Tibial nerve (tissue), 4 donors: ENCODE measurements at regions not wholly inside any gene's neighbourhood (a gene's known extent, or its start where the extent isn't known, plus 50 kb on each side); places are given as distances from the start of the nearest gene placed in this dataset.
A peak's percentile ranks its signal among the peaks of the same experiment; 100 is the strongest.
"Not testable (repeated sequence)": the region's sequence is repeated elsewhere in the genome, so short reads cannot be mapped to it uniquely, and the experiment has no call there.

Experiments
- DNase-seq, 2 donors: peaks; one replicate each; pipeline ENCODE4 v3.0.0-alpha.2; 2019; ENCODE audit warnings: low spot score in 2 of 2
- H3K27ac ChIP-seq, 4 donors: fragments of 200-600 bp; sonication (generic) in 3 of 4; one replicate each; pipeline ENCODE4 v1.5.1; 2017 to 2019; ENCODE audit warnings: mild to moderate bottlenecking in 1 of 4
- H3K27me3 ChIP-seq, 2 donors: fragments of 200-600 bp; sonication (generic) in 1 of 2; one replicate each; pipeline versions ENCODE4 v1.5.1 to v1.6.0; 2017 to 2019
- H3K36me3 ChIP-seq, 3 donors: fragments of 200-600 bp; sonication (generic); one replicate each; pipeline ENCODE4 v1.5.1; 2018 to 2019
- H3K4me1 ChIP-seq, 4 donors: fragments of 200-600 bp; sonication (generic) in 3 of 4; one replicate each; pipeline ENCODE4 v1.5.1; 2017 to 2019
- H3K4me3 ChIP-seq, 4 donors: fragments of 200-600 bp; sonication (generic) in 3 of 4; one replicate each; pipeline ENCODE4 v1.5.1; 2017 to 2019; ENCODE audit warnings: mild to moderate bottlenecking in 1 of 4, moderate library complexity in 1 of 4
- H3K9me3 ChIP-seq, 4 donors: fragments of 200-600 bp; sonication (generic) in 3 of 4; one replicate each; pipeline ENCODE4 v1.5.1; 2017 to 2019
- CTCF ChIP-seq, 5 experiments: fragments of 200-600 bp in 3 of 5; fragments of 450-650 bp in 2 of 5; sonication (generic) in 3 of 5; IDR thresholded peaks; one replicate each; pipeline ENCODE4 v1.5.1; 2016 to 2019; ENCODE audit warnings: antibody characterized with exemption in 5 of 5, mild to moderate bottlenecking in 3 of 5, moderate library complexity in 2 of 5
- EP300 ChIP-seq, 2 donors: sonication (generic); formaldehyde crosslinking; IDR thresholded peaks; one replicate each; pipeline ENCODE4 v1.6.1; 2017; ENCODE audit warnings: antibody characterized with exemption in 2 of 2, mild to moderate bottlenecking in 1 of 2
- POLR2A ChIP-seq, 2 donors: fragments of 450-650 bp; IDR thresholded peaks; one replicate each; pipeline ENCODE4 v1.6.1; 2017; ENCODE audit warnings: antibody characterized with exemption in 2 of 2, mild to moderate bottlenecking in 2 of 2, moderate library complexity in 2 of 2
- WGBS, 2 donors: methylation state at CpG; one replicate each; pipeline ENCODE4 v1.1.5; 2018; 5-methylcytosine and 5-hydroxymethylcytosine counted together

- Histone ChIP-seq H3K9me3 (no peaks in the 10 kb centered on the region), H3K4me1 (peaks cover 0 to 7% (median 0%) of the 10 kb centered on the region in 4 donors), H3K27ac (no peak overlapping the region), H3K36me3 (no peaks in the 10 kb centered on the region), H3K4me3 (no peak overlapping the region), H3K27me3 (peaks cover 0 to 10% of the 10 kb centered on the region in 2 donors)
- WGBS, 2 donors = 89 to 93% methylated on average over 2 of the region's 2 CpGs
- DNase-seq = no peak
- no peak for TF ChIP-seq CTCF (IDR thresholded peaks at IDR 0.05)
- TF ChIP-seq POLR2A (IDR thresholded peaks at IDR 0.05) = no peak
- no peak for TF ChIP-seq EP300 (IDR thresholded peaks at IDR 0.05)
Measured at GRCh38 chr9:113678859-113679256, 197.3 kb upstream of the ZNF618 start.

GRCh38 chr9:113682297-113682771 is 193.8 kb upstream of the ZNF618 start:
- Histone ChIP-seq H3K27ac (no peak overlapping the region), H3K4me1 (peaks cover 0 to 8% (median 0%) of the 10 kb centered on the region in 4 donors), H3K4me3 (no peak overlapping the region), H3K27me3 (peaks cover 0 to 19% of the 10 kb centered on the region in 2 donors), H3K9me3 (no peaks in the 10 kb centered on the region), H3K36me3 (no peaks in the 10 kb centered on the region)
- peak; percentile 71 to 91 (median 78) for TF ChIP-seq CTCF (IDR thresholded peaks at IDR 0.05)
- no peak for TF ChIP-seq EP300 (IDR thresholded peaks at IDR 0.05)
- TF ChIP-seq POLR2A (IDR thresholded peaks at IDR 0.05) = no peak
- peak; percentile 59 to 83 for DNase-seq
- WGBS, 2 donors = 6 to 29% methylated on average over 9 of the region's 9 CpGs

- not testable (repeated sequence) for H3K36me3 ChIP-seq, DNase-seq, H3K4me3 ChIP-seq, H3K27ac ChIP-seq, H3K9me3 ChIP-seq
- Histone ChIP-seq H3K4me1 (peaks cover 0 to 19% (median 3%) of the 10 kb centered on the region in 4 donors), H3K27me3 (peaks cover 0 to 40% of the 10 kb centered on the region in 2 donors)
- WGBS, 2 donors = 80 to 82% methylated on average over 6 of the region's 6 CpGs
Measured at GRCh38 chr9:113685636-113686035, 190.5 kb upstream of the ZNF618 start.

GRCh38 chr9:113687107-113687679 is 188.9 kb upstream of the ZNF618 start:
- no peak for TF ChIP-seq CTCF (IDR thresholded peaks at IDR 0.05)
- TF ChIP-seq POLR2A (IDR thresholded peaks at IDR 0.05) = no peak
- no peak for TF ChIP-seq EP300 (IDR thresholded peaks at IDR 0.05)
- DNase-seq = no peak
- Histone ChIP-seq H3K4me3 (no peak overlapping the region), H3K36me3 (no peaks in the 10 kb centered on the region), H3K4me1 (peaks cover 0 to 17% (median 3%) of the 10 kb centered on the region in 4 donors), H3K9me3 (no peaks in the 10 kb centered on the region), H3K27me3 (peaks cover 0 to 46% of the 10 kb centered on the region in 2 donors), H3K27ac (no peak overlapping the region)
- 20 to 28% methylated on average over 4 of the region's 4 CpGs for WGBS, 2 donors

GRCh38 chr9:113687680-113688371 is 188.3 kb upstream of the ZNF618 start:
- WGBS, 2 donors = 4 to 8% methylated on average over 26 to 37 of the region's 40 CpGs
- Histone ChIP-seq H3K4me3 (no peak overlapping the region), H3K9me3 (no peaks in the 10 kb centered on the region), H3K4me1 (peaks cover 0 to 12% (median 3%) of the 10 kb centered on the region in 4 donors), H3K36me3 (no peaks in the 10 kb centered on the region), H3K27ac (no peak overlapping the region), H3K27me3 (peaks cover 0 to 52% of the 10 kb centered on the region in 2 donors)
- no peak for DNase-seq
- no peak for TF ChIP-seq POLR2A (IDR thresholded peaks at IDR 0.05)
- TF ChIP-seq EP300 (IDR thresholded peaks at IDR 0.05) = no peak
- no peak for TF ChIP-seq CTCF (IDR thresholded peaks at IDR 0.05)
